Neural cell (in vitro differentiated cells): ENCODE measurements at regions not wholly inside any gene's neighbourhood (a gene's known extent, or its start where the extent isn't known, plus 50 kb on each side); places are given as distances from the start of the nearest gene placed in this dataset.

Source experiments
- H2AFZ ChIP-seq: fragments of 200-600, 300-800 bp; sonication (generic), shearing (Covaris generic); 2 replicates; pipeline ENCODE4 v1.6.0; 2014; ENCODE audit warnings: low read depth, mild to moderate bottlenecking, antibody characterized with exemption, low read length, moderate library complexity
- H3F3A ChIP-seq: fragments of 200-600 bp; shearing (Covaris generic); 2 replicates; pipeline ENCODE4 v1.6.1; 2016; ENCODE audit warnings: mild to moderate bottlenecking, moderate library complexity, mixed read lengths, antibody characterized with exemption, low read length; ENCODE audit not compliant: insufficient read depth, poor library complexity, severe bottlenecking
- H3K27ac ChIP-seq: fragments of 200-600, 300-800 bp; sonication (generic), shearing (Covaris generic); 2 replicates; pipeline ENCODE4 v1.5.1; 2014; ENCODE audit warnings: mild to moderate bottlenecking, low read length, moderate library complexity
- H3K27me3 ChIP-seq: fragments of 300-800, 200-600 bp; sonication (generic), shearing (Covaris generic); 2 replicates; pipeline ENCODE4 v1.6.0; 2014; ENCODE audit warnings: mild to moderate bottlenecking, low read depth, low read length, moderate library complexity; ENCODE audit not compliant: insufficient read depth
- H3K36me3 ChIP-seq: fragments of 300-800, 200-600 bp; sonication (generic), shearing (Covaris generic); 2 replicates; pipeline ENCODE4 v1.5.1; 2014; ENCODE audit warnings: mild to moderate bottlenecking, antibody characterized with exemption, low read length, moderate library complexity; ENCODE audit not compliant: insufficient read depth
- H3K4me2 ChIP-seq: fragments of 300-800, 200-600 bp; sonication (generic), shearing (Covaris generic); 2 replicates; pipeline ENCODE4 v1.6.0; 2014; ENCODE audit warnings: mild to moderate bottlenecking, low read length
- H3K4me3 ChIP-seq: fragments of 300-800, 200-600 bp; sonication (generic), shearing (Covaris generic); 2 replicates; pipeline ENCODE4 v1.5.1; 2014; ENCODE audit warnings: mild to moderate bottlenecking, low read length, moderate library complexity
- H3K79me2 ChIP-seq: fragments of 200-600 bp; shearing (Covaris generic); replicated peaks from 2 replicates; pipeline ENCODE4 v1.6.0; 2014; ENCODE audit warnings: mild to moderate bottlenecking, low read length, moderate library complexity; ENCODE audit not compliant: insufficient read depth
- H3K9ac ChIP-seq: fragments of 300-800, 200-600 bp; sonication (generic), shearing (Covaris generic); 2 replicates; pipeline ENCODE4 v1.6.1; 2016; ENCODE audit warnings: mild to moderate bottlenecking, low read length, mixed read lengths
- H3K9me2 ChIP-seq: fragments of 200-600 bp; shearing (Covaris generic); 2 replicates; pipeline ENCODE4 v1.6.1; 2016; ENCODE audit warnings: mild to moderate bottlenecking, low read length, mixed read lengths; ENCODE audit not compliant: insufficient read depth
- H3K9me3 ChIP-seq: fragments of 200-600, 300-800 bp; sonication (generic), shearing (Covaris generic); 2 replicates; pipeline ENCODE4 v1.6.1; 2016; ENCODE audit warnings: mild to moderate bottlenecking, mixed run types, low read length, moderate library complexity, mixed read lengths
- H4K20me1 ChIP-seq: fragments of 200-600 bp; shearing (Covaris generic); 2 replicates; pipeline ENCODE4 v1.6.1; 2016; ENCODE audit warnings: mild to moderate bottlenecking, mixed run types; ENCODE audit not compliant: insufficient read depth
- CTCF ChIP-seq: fragments of 450-650 bp; IDR thresholded peaks from 2 replicates; pipeline ENCODE4 v1.5.1; 2014; ENCODE audit warnings: antibody characterized with exemption, mild to moderate bottlenecking, moderate library complexity; ENCODE audit not compliant: poor library complexity, severe bottlenecking
- EP300 ChIP-seq: fragments of 450-650 bp; conservative IDR thresholded peaks from 2 replicates; pipeline ENCODE4 v1.6.1; 2014; ENCODE audit warnings: antibody characterized with exemption, mild to moderate bottlenecking, moderate library complexity; ENCODE audit not compliant: poor library complexity, severe bottlenecking
- EZH2 ChIP-seq: fragments of 200-600, 300-800 bp; shearing (Covaris generic), sonication (generic); IDR thresholded peaks from 2 replicates; pipeline ENCODE4 v1.6.1; 2014; ENCODE audit warnings: antibody characterized with exemption, low read length, borderline replicate concordance, mild to moderate bottlenecking; ENCODE audit not compliant: insufficient read depth, poor library complexity, severe bottlenecking
- MXI1 ChIP-seq: fragments of 450-650 bp; conservative IDR thresholded peaks from 2 replicates; pipeline ENCODE4 v1.6.1; 2014; ENCODE audit warnings: antibody characterized with exemption, mild to moderate bottlenecking; ENCODE audit not compliant: poor library complexity, severe bottlenecking
- POLR2AphosphoS5 ChIP-seq: IDR thresholded peaks from 2 replicates; pipeline ENCODE4 v1.6.1; 2012
- RAD21 ChIP-seq: fragments of 450-650 bp; conservative IDR thresholded peaks from 2 replicates; pipeline ENCODE4 v1.6.1; 2014; ENCODE audit warnings: antibody characterized with exemption, mild to moderate bottlenecking, moderate library complexity
- REST ChIP-seq: IDR thresholded peaks from 2 replicates; pipeline ENCODE4 v1.6.1; 2012; ENCODE audit warnings: borderline replicate concordance
- SMC3 ChIP-seq: fragments of 450-650 bp; conservative IDR thresholded peaks from 2 replicates; pipeline ENCODE4 v1.6.1; 2014; ENCODE audit warnings: antibody characterized with exemption, mild to moderate bottlenecking, moderate library complexity; ENCODE audit not compliant: poor library complexity
- TAF1 ChIP-seq: IDR thresholded peaks from 2 replicates; pipeline ENCODE4 v1.6.1; 2012; ENCODE audit warnings: low read depth

- TF ChIP-seq CTCF (no peak), TAF1 (no peak), SMC3 (no peak)
Observed at GRCh38 chr2:177326005-177326404, 61.5 kb upstream of the NFE2L2 start (continued).

GRCh38 chr2:177326591-177326990 lies 62.1 kb upstream of the NFE2L2 start:
- no peak overlapping the region for H3K9ac ChIP-seq
- no peaks in the 10 kb centered on the region for H3K27me3 ChIP-seq
- H3K9me3 ChIP-seq, result no peaks in the 10 kb centered on the region
- H2AFZ ChIP-seq, result no peak overlapping the region
- H3K4me3 ChIP-seq, result no peak overlapping the region
- TF ChIP-seq EP300 (no peak), POLR2AphosphoS5 (no peak), REST (no peak), RAD21 (no peak), SMC3 (no peak), MXI1 (no peak), TAF1 (no peak), EZH2 (no peak), CTCF (no peak)
- no peaks in the 10 kb centered on the region for H3K9me2 ChIP-seq
- H3K79me2 ChIP-seq, result no peaks in the 10 kb centered on the region
- H3F3A ChIP-seq, result peaks cover under 1% of the 10 kb centered on the region
- H3K36me3 ChIP-seq, result no peaks in the 10 kb centered on the region
- H3K4me2 ChIP-seq, result no peak overlapping the region
- no peak overlapping the region for H3K27ac ChIP-seq
- no peaks in the 10 kb centered on the region for H4K20me1 ChIP-seq

- peaks cover 5% of the 10 kb centered on the region for H3F3A ChIP-seq
- no peak for TF ChIP-seq CTCF
- no peaks in the 10 kb centered on the region for H3K36me3 ChIP-seq
- H2AFZ ChIP-seq, result no peak overlapping the region
- H3K9me3 ChIP-seq, result no peaks in the 10 kb centered on the region
- no peaks in the 10 kb centered on the region for H4K20me1 ChIP-seq
- no peak overlapping the region for H3K9ac ChIP-seq
- no peak overlapping the region for H3K27ac ChIP-seq
- H3K4me2 ChIP-seq, result no peak overlapping the region
- no peak overlapping the region for H3K4me3 ChIP-seq
- no peaks in the 10 kb centered on the region for H3K79me2 ChIP-seq
- no peaks in the 10 kb centered on the region for H3K27me3 ChIP-seq
- H3K9me2 ChIP-seq, result no peaks in the 10 kb centered on the region
Observed at GRCh38 chr2:177327009-177327408, 62.5 kb upstream of the NFE2L2 start.
